HG03521 (cell line): ENCODE measurements at regions not wholly inside any gene's neighbourhood (a gene's known extent, or its start where the extent isn't known, plus 50 kb on each side); places are given as distances from the start of the nearest gene placed in this dataset.

Source experiments
- ATAC-seq: cut with Tn5 transposase; IDR thresholded peaks from one replicate; pipeline ENCODE4 v1.9.1; 2021; ENCODE audit warnings: mild to moderate bottlenecking, moderate library complexity; ENCODE audit not compliant: unreplicated experiment

- ATAC-seq = no peak
These were observed 472.1 kb downstream of the CDH2 start for GRCh38 chr18:27704736-27705361.

GRCh38 chr18:27699137-27699536, 477.8 kb downstream of the CDH2 start:
- ATAC-seq = no peak

- ATAC-seq = no peak
These were observed 480.8 kb downstream of the CDH2 start for GRCh38 chr18:27696148-27696547.

- ATAC-seq = no peak
These were observed 481.4 kb downstream of the CDH2 start for GRCh38 chr18:27695503-27695902.

GRCh38 chr18:27695052-27695451, 481.9 kb downstream of the CDH2 start:
- ATAC-seq = no peak

- ATAC-seq = no peak
These were observed 488.3 kb downstream of the CDH2 start for GRCh38 chr18:27688581-27688980.

- ATAC-seq = no peak
These were observed 489.5 kb downstream of the CDH2 start for GRCh38 chr18:27687351-27687979.

- ATAC-seq = no peak
These were observed 491.0 kb downstream of the CDH2 start for GRCh38 chr18:27685807-27686412.

GRCh38 chr18:27685091-27685490, 491.8 kb downstream of the CDH2 start:
- ATAC-seq = no peak

GRCh38 chr18:27674411-27674810, 489.3 kb upstream of the CHST9 start:
- ATAC-seq = no peak

GRCh38 chr18:27673861-27674260, 488.8 kb upstream of the CHST9 start:
- ATAC-seq = no peak

GRCh38 chr18:27668158-27668557, 483.1 kb upstream of the CHST9 start:
- ATAC-seq = no peak

GRCh38 chr18:27667064-27667463, 482.0 kb upstream of the CHST9 start:
- no peak for ATAC-seq

GRCh38 chr18:27666016-27666415, 480.9 kb upstream of the CHST9 start:
- ATAC-seq = no peak

GRCh38 chr18:27665264-27665799, 480.2 kb upstream of the CHST9 start:
- ATAC-seq = no peak

- no peak for ATAC-seq
These were observed 477.8 kb upstream of the CHST9 start for GRCh38 chr18:27662949-27663348.

GRCh38 chr18:27662537-27662936, 477.4 kb upstream of the CHST9 start:
- no peak for ATAC-seq

- ATAC-seq = no peak
These were observed 476.4 kb upstream of the CHST9 start for GRCh38 chr18:27661320-27662018.

GRCh38 chr18:27656905-27657304, 471.8 kb upstream of the CHST9 start:
- no peak for ATAC-seq

GRCh38 chr18:27656167-27656778, 471.2 kb upstream of the CHST9 start:
- ATAC-seq = no peak

GRCh38 chr18:27653247-27653646, 468.1 kb upstream of the CHST9 start:
- ATAC-seq = no peak
